GM19397 (cell line): ENCODE measurements at regions not wholly inside any gene's neighbourhood (a gene's known extent, or its start where the extent isn't known, plus 50 kb on each side); places are given as distances from the start of the nearest gene placed in this dataset.
A peak's percentile ranks its signal among the peaks of the same experiment; 100 is the strongest.

ENCODE experiments used
- ATAC-seq: cut with Tn5 transposase; IDR thresholded peaks from one replicate; pipeline ENCODE4 v1.9.1; 2021; ENCODE audit warnings: mild to moderate bottlenecking, moderate library complexity; ENCODE audit not compliant: unreplicated experiment

DNA sequence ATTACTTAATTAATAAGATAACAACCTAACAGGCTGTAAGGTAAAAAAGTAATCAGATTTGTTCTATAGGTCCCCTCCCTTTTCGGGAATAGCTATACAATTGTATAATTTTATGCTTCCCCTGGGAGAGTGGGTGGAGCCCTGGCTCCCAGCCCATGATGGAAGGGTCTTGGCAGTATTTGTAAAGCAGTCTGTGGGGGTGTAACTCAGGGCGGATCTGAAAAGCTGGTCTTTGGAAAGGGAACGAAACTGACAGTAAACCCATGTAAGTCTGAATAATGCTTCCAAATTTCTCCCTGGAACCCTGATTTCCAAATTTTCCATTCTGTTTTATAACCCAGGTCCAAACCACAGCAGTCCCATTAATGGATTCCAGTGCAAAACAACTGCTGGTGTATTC lies 110.4 kb downstream of the DAD1 start:
- ATAC-seq: no peak

DNA sequence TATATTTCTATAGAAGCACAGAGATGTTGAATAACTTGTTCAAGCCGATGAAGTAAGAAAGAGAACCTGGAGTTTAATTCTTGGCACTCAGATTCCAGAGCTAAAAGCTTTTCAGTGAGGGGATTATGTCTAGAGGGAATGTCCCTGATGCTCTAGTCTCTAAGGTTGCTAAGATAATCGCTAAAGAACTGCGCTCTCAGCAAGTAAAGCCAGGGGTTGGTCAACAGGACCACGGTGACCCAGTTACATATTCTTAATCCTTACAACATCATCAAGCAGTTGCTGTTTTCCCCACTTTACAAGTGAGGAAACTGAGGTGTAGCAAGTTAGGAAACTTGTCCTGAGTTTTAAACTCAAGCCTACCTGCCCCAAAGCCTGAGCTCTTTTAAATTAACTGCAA lies 110.8 kb downstream of the DAD1 start:
- ATAC-seq: no peak

DNA sequence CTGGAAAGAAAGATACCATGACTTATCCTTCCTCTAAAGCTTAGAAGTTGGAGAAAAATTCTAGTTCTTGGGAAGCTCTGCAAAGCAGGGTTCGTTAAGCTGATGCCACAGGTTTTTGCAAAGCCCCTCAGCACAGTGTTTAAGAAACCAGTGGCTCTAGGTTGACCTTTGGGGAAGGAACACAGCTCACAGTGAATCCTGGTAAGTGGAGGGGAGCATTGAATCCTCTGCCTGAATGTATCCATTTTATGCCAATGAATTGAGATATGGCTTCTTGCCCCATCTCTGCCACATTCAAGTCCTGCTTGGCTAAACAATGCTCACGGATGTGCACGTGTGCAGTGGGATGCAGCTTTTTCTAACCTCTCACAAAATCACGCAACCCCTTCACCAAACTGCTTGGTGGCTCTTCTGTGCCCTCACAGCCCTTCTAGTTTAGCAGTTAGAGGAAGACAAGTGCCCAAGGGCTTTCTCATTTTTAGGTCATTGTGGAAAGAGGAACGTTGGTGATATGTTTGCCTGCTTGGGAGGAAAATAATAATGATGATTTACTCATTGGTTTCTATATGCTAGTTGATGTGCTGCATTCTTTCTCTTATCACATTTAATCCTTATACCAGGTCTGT lies 111.3 kb downstream of the DAD1 start:
- ATAC-seq: no peak

DNA sequence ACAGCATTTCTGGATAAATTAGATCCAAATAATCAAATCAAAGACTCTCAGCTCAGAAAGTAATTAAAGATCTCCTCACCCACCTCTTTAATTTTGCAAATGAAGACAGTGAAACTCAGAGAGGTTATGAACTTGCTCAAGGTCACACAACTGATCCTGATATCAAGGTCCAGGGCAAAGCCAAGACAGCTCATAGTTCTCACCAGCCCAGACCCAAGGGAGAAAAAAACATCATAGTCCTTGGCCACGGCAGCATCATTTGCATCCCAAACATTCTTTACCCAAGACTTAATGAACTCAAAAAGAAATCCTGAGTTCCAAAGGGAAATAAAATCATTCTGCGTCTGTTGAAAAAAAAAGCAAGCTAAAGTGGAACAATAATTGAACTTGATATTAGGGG lies 112.1 kb downstream of the DAD1 start:
- ATAC-seq: no peak

DNA sequence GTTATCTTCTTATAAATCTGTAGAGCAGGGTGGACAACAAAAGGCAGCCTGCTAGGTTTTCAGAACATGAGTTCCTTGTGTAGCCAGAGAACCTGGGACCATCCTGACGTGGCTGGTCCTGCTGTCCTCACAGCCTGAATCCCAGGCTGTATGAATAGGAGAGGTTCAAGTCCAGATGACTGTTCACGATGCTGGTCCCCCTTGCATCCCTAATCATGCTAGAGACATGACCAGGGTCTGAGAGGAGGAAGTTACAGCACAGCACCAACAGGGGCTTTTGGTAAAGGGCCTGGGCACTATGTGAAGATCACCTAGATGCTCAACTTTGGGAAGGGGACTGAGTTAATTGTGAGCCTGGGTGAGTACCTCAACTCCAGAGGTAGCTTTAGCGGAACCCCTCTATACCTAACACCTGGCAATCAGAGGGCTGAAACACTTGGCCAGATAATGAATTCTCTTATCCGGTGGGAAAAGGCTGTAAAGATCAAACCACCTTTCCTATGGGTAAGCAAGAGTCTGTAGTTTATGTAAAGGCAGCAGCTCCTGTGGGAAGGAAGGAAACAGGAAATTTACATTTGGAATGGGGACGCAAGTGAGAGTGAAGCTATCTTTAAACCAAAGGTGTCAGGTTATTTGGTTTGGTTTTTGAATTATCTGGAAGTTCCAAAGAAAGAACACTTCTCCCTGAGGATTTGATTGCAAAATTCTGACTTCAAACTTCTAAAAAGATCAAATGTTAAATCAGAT lies 112.8 kb downstream of the DAD1 start:
- ATAC-seq: no peak

DNA sequence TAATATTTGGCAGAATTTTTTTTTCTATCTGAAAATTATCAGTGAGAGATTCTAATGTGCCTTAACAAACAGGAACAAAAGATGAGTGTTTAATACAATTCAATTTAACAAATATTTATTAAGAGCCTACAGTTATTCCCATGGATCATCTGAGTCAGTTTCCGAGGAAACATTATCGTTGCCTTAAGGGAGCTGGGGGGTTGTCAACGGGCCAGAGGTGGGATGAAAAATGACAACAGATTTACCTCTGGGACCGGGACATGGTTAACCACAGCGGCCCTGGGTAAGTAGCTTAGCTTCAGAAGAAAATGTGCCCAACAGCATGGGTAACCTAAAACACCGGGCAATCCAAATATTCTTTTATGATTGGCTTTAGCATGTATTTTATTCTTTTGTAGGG lies 113.6 kb downstream of the DAD1 start:
- no peak for ATAC-seq

DNA sequence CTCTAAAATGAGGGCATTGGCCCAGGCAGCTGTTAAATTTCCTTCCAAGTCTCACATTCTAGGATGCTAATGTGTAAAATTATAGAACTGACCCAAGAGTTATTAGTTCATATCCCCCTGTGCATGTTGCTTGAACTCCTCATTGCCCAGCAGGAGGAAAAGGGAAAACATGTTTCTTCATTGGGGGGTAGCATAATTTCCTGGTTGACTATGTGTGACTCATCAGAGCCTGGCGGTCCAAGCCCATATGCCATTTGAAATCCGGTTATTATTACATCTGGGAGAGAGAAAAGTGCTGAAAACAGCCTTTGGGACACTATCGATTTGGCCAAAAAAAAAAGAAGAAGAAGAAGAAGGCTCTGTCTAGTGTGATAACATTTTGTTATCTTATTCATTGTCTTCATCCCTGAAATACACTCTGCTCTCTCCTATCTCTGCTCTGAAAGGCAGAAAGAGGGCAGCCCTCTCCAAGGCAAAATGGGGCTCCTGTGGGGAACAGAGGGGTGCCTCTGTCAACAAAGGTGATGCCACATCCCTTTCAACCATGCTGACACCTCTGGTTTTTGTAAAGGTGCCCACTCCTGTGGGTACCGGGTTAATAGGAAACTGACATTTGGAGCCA lies 114.2 kb downstream of the DAD1 start:
- ATAC-seq: no peak

DNA sequence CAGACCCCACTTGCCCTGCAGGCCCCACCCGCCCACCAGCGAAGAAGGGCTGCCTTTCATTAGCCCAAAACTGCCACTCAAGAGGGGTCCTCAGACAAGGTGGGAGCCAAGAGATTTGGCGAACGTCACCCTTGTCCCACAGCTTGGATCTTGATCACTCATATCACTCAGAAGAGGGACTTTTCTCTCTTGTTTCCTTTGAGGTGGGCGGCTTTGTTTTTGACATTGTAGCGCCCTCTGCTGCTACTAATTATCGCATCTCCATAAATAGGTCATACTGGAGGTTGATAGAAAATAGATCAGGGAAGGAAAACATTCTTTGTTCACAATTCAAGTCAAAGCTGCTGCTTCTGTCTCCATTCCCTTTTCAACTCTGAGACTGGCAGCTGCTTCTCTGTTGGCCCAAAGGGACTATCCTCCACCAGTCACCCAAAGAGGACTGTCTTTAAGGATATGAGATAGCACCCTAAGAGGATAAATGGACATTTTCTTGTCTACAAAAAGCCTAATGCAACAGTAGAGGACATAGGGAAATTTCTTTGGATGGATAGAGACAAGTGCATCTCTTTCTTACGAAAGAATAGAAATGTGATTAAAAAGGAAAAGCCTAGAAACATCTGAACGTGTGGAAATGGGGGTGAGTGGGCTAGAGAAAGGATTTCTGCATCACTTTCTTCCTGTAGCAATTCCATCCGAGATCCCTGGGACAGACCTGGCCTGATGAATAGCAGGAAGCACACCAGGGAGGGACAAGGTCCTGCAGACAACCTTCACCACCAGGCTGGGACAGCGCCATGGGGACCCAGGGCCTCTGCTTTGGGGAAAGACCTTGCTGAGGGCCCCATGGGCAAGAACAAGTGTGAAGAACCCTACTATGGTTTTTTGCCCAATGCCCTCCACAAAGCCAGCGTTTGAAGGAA lies 115.8 kb downstream of the DAD1 start:
- no peak for ATAC-seq

DNA sequence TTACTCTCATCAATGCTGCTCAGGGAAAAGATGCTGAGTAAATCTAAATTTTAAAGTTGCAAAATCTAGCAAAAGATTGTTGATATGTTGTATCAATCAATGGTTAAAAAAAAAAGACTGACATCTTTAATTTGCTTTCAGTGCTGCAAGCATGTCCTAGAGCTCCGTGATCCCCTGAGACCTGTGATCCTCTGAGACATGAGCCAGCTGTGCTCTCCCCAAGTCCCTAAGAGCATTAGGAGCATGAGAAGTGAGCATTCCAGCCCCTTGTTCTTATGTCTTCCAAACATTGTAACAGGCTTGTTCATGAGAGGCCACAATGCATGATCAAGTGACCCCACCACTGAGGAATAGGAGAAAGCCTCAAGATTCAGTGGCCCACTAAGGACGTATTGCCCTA lies 116.6 kb downstream of the DAD1 start:
- ATAC-seq: no peak

DNA sequence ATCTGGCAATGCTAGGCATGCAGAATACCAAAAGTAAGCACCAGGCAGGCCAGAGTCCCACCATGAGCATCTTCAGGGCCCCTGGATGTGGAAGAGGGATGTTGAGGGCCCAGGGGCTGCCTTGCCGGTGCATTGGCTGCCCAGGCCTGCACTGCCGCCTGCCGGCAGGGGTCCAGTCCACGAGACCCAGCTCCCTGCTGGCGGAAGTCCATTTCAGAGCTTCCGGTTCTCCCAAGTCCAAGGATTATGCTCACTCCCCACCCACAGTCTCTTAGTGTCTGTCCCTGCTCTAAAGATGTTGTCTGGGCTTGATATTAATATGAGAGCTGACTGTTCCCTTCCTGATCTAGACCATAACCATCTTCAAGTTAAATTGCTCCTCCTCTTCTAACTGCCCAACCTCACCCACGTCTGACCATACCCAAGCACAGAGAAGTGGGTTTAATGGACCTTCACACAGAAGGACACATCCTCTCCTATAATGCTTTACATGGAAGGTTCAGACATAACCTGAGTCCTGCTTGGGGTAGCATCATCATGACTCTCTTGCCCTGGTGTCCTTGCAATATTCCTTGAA lies 117.4 kb downstream of the DAD1 start:
- no peak for ATAC-seq

DNA sequence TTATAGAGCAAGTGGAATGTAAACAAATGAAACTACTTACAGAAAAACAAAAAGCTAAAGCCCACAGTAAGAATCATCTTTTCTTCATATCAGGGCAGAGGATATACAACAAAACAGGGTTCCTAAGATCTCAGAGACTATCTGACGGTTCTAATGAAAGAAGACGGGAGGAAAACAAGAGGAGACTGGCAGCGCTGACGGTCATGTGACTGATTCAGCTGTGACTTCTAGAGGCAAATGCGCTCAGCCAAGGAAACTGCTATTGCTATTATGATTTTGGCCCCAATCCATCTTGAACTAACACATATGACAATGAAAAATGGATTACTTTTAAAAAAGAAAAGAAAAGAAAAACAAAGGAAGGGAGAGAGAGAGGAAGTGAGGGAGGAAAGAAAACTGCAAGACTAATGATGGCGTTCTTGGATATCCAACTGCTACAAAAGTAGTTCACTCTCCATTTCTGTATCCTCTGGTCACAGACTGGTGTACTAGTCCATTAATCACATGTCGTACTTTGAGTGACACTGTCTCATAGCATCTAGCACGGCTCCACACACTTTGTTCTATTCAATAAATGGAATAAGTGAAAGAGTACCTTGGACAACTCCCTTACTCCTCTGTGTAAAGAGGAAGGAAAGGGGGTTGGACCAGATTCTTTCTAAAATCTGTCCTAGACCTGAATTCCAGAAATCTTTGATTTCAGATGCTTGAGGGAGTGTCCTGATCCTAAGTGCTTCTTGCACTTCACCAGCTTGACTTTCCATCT lies 119.3 kb downstream of the DAD1 start:
- no peak for ATAC-seq

DNA sequence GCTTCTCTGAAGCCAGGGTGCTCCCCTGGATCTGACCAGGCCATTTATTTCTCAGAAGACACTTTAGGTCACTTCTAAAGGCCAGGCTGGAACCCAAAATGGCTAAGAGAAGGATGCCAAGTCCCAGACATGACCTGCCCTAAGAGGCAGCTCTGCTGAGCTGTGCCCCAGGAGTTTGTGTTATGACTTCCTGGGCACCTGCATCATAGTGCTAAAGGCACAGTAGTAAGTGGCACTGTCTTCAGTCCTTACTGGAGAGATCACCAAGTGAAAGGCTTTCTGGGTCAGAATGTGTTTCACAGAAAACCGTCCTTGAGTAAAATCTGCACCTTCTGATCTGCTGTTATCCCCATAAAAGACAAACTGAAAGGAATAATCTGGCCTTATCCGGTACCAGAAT lies 120.2 kb downstream of the DAD1 start:
- no peak for ATAC-seq

DNA sequence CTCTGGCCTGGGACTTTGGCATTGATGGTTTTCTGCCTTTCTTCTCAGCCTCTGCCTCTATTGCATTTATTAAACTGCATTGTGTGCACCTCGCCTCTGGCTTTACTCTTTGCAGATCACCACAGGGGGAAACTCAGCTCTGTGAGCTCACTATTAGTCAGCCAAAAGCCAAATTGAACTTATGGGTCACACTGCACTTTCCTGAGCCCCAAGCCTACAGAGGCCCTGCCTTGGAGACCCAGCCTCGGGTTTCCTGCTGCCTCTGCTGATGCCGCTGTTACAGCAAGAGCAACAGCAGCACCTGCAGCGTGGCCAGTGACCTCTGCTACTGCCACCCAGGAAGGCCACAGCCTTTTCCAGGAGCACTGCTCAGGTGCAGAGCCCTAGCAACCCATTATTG lies 122.5 kb downstream of the DAD1 start:
- no peak for ATAC-seq

DNA sequence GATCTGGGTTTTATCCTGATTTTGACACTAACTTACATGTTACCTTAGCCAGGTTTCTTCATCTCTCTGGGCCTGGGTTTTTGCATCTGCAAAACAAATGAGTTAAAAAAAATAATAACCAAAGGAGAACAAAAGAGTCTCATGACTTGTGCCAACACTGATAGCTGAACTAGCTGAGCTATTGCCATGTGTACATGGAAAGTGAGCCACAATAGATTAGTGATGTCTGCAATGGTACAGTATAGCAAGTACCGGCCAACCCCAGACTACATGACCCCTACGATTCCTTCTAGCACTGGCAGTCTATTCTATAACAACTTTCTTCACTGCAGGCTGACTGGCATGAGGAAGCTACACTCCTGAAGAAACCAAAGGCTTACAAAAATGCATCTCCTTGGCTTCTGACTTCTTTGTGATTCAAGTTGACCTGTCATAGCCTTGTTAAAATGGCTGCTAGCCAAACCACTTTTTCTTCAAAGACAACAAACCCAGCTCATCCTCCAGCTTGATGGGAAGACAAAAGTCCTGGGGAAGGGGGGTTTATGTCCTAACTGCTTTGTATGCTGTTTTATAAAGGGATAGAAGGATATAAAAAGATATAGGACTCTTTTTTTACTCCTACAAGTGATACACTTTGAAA lies 123.7 kb downstream of the DAD1 start:
- ATAC-seq: peak; percentile 10

DNA sequence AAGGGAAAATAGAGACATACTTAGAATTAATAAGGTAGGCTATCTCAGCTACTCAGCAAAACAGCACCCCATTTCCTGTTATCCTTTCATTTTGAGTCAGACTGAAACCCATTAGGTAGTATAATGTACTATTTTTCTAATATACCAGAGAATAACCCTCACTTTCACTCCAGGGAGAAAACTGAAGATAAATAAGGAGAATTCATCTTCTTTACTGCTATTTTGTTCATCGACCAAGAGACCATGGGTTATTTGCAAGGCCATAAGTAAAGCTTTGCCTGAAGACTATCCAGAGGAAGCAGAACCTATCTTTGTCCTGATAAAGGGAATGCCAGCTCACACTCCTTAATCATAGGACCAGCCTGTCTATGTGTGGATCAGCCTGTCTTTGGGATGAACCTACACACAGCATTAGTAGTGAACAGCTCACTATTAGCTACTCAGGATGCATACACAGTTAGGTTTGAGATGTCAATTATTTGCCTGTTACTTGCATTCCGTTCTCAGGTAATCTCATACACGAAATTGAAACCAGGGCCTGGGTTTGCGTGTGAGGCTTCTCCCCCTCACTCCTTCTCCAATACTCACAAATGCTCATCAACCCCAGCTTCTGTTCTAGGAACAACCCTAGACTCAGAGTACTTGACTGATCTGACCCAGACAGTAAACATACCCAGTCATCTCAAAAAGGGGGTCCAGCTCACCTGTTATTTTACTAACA lies 124.4 kb downstream of the DAD1 start:
- ATAC-seq: peak; percentile 52

DNA sequence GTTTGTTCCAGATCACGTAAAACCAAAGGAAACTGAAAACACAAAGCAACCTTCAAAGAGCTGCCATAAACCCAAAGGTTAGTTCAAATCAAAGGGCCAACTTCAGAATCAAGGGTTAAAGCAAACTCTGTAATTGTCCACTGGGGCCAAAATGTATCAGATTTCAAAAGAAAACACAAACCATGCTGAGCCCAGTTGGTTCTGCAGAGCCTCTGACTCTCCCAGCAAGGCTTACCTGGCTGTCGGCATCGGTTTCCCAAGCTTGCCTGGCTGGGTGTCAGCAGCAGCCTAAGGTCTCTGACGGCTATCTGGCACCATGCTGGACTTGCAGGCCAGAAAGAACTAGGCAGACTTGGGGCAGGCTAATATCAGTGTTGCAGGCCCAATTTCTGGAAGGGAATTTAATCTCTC lies 125.3 kb downstream of the DAD1 start:
- ATAC-seq: no peak

DNA sequence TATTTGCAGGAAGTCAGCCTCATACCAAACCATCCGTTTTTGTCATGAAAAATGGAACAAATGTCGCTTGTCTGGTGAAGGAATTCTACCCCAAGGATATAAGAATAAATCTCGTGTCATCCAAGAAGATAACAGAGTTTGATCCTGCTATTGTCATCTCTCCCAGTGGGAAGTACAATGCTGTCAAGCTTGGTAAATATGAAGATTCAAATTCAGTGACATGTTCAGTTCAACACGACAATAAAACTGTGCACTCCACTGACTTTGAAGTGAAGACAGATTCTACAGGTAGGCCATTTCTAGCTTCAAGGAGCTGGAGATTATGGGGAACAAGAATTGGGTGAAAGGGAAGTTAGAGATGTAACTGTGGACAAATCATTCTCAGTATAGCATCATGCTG lies 126.1 kb downstream of the DAD1 start:
- ATAC-seq: no peak

DNA sequence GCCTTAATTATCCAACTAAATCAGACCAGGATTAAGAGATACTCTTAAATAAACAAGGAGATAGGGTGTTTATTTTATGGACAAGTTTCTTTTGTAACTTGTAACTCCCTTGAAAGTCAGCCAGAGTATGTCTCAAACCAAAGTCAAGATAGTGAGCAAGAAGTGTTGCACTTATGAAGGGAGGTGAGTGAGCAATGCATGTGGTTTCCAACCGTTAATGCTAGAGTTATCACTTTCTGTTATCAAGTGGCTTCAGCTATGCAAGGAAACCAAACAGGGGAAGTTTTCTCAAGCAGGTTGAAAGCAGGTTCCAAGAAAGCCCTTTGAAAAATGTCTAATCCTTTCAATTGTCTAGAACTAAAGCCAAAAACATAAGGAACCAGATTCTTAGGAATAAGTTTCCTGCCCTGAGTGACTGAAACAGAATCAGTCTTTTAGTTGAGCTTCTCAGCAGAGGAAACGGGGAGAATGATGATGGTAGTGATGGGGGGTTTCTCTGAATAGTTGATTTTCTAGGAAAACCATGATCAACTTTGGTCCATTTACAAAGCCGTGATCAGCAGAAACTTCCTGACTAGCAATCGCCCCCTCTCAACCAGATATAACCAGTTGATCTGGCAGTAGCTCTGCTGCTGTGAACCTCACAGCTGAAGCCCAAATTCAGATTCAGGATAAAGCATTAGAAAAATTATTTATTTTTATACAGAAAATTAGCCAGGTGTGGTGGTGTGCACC lies 128.4 kb downstream of the DAD1 start:
- no peak for ATAC-seq
